Chondrocyte (in vitro differentiated cells): ENCODE measurements at regions not wholly inside any gene's neighbourhood (a gene's known extent, or its start where the extent isn't known, plus 50 kb on each side); places are given as distances from the start of the nearest gene placed in this dataset.

Experiments used
- DNase-seq: peaks from one replicate; pipeline ENCODE4 v3.0.0; 2021; ENCODE audit warnings: mixed read lengths, low spot score
- H3K27ac Mint-ChIP-seq: one replicate; pipeline ENCODE4 v1.8.0; 2021; ENCODE audit warnings: mild to moderate bottlenecking, moderate library complexity, mixed read lengths; ENCODE audit not compliant: unreplicated experiment
- H3K27me3 Mint-ChIP-seq: 2 replicates; pipeline ENCODE4 v1.8.0; 2021; ENCODE audit warnings: low read depth, mixed read lengths
- H3K36me3 Mint-ChIP-seq: 2 replicates; pipeline ENCODE4 v1.8.0; 2021; ENCODE audit warnings: low read depth, mixed read lengths
- H3K4me1 Mint-ChIP-seq: 2 replicates; pipeline ENCODE4 v1.8.0; 2021; ENCODE audit warnings: low read depth, mild to moderate bottlenecking, mixed read lengths
- H3K4me3 Mint-ChIP-seq: one replicate; pipeline ENCODE4 v1.8.0; 2021; ENCODE audit warnings: mild to moderate bottlenecking, moderate library complexity, mixed read lengths; ENCODE audit not compliant: unreplicated experiment
- H3K9me3 Mint-ChIP-seq: 2 replicates; pipeline ENCODE4 v1.8.0; 2021; ENCODE audit warnings: low read depth, mixed read lengths
- CTCF ChIP-seq: fragments of 200-600 bp; sonication (generic); IDR thresholded peaks from 2 replicates; pipeline ENCODE4 v1.5.0; 2021; ENCODE audit warnings: antibody characterized with exemption, mild to moderate bottlenecking, moderate library complexity

- TF ChIP-seq CTCF, result no peak
- Mint-ChIP-seq H3K4me1 (no peaks in the 10 kb centered on the region), H3K27ac (no peak overlapping the region), H3K9me3 (peaks cover 16% of the 10 kb centered on the region), H3K36me3 (no peaks in the 10 kb centered on the region), H3K27me3 (peaks cover 2% of the 10 kb centered on the region), H3K4me3 (no peak overlapping the region)
- no peak for DNase-seq
These were observed 1395.0 kb upstream of the ADGRL3 start for GRCh38 chr4:59805176-59805575.

- no peaks in the 10 kb centered on the region for H3K36me3 Mint-ChIP-seq
- peaks cover 6% of the 10 kb centered on the region for H3K27me3 Mint-ChIP-seq
- H3K4me3 Mint-ChIP-seq, result no peak overlapping the region
- H3K4me1 Mint-ChIP-seq, result no peaks in the 10 kb centered on the region
- no peak for TF ChIP-seq CTCF
- H3K27ac Mint-ChIP-seq, result no peak overlapping the region
- H3K9me3 Mint-ChIP-seq, result no peaks in the 10 kb centered on the region
- DNase-seq, result no peak
These were observed 1385.6 kb upstream of the ADGRL3 start for GRCh38 chr4:59814402-59815010.

- DNase-seq, result no peak
- Mint-ChIP-seq H3K27ac (no peak overlapping the region), H3K36me3 (no peaks in the 10 kb centered on the region), H3K4me3 (no peak overlapping the region), H3K9me3 (no peaks in the 10 kb centered on the region), H3K4me1 (no peaks in the 10 kb centered on the region), H3K27me3 (peaks cover 6% of the 10 kb centered on the region)
- TF ChIP-seq CTCF, result no peak
These were observed 1381.5 kb upstream of the ADGRL3 start for GRCh38 chr4:59818656-59819055.

GRCh38 chr4:59823311-59823710 lies 1376.8 kb upstream of the ADGRL3 start:
- Mint-ChIP-seq H3K4me1 (no peaks in the 10 kb centered on the region), H3K9me3 (peaks cover 4% of the 10 kb centered on the region), H3K27me3 (peaks cover 4% of the 10 kb centered on the region), H3K27ac (no peak overlapping the region), H3K4me3 (no peak overlapping the region), H3K36me3 (no peaks in the 10 kb centered on the region)
- no peak for DNase-seq
- TF ChIP-seq CTCF, result no peak

GRCh38 chr4:59825104-59825503 lies 1375.0 kb upstream of the ADGRL3 start:
- peaks cover 4% of the 10 kb centered on the region for H3K9me3 Mint-ChIP-seq
- H3K27ac Mint-ChIP-seq, result no peak overlapping the region
- H3K4me1 Mint-ChIP-seq, result no peaks in the 10 kb centered on the region
- no peak for DNase-seq
- no peak for TF ChIP-seq CTCF
- H3K36me3 Mint-ChIP-seq, result no peaks in the 10 kb centered on the region
- H3K4me3 Mint-ChIP-seq, result no peak overlapping the region
- peaks cover 4% of the 10 kb centered on the region for H3K27me3 Mint-ChIP-seq
